Fibroblast of villous mesenchyme (primary cell): ENCODE measurements at regions not wholly inside any gene's neighbourhood (a gene's known extent, or its start where the extent isn't known, plus 50 kb on each side); places are given as distances from the start of the nearest gene placed in this dataset.

Experiments
- DNase-seq: peaks from one replicate; pipeline ENCODE4 v3.0.0-alpha.2; 2010; ENCODE audit warnings: low read depth
- H3K4me3 ChIP-seq: 2 replicates; pipeline ENCODE4 v1.5.1; 2011; ENCODE audit warnings: low read depth, mild to moderate bottlenecking, low read length
- TF ChIP-seq, protein P1 (sequence below): IDR thresholded peaks from 2 replicates; pipeline ENCODE4 v1.5.1; 2012; ENCODE audit warnings: low read depth, mild to moderate bottlenecking, low read length; ENCODE audit not compliant: insufficient read depth

DNA sequence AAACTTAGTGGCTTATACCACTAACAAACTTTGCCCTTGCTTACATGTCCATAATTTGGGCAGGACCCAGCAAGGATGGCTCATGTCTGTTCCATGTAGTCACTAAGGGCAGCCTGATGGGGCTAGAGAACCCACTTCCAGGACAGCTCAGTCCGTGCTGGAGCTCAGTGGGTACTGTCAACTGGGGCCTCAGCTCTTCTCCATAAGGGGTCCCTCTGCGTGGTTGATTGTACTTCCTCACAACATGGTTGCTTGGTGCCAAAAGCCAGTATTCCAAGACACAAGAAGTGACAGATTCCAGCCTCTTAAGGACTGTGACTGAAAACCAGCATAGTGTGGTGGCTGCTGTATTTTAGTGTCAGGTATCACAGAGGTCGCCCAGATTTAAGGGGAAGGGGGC is 675.2 kb downstream of the TBC1D22A start:
- TF ChIP-seq, protein P1, sequence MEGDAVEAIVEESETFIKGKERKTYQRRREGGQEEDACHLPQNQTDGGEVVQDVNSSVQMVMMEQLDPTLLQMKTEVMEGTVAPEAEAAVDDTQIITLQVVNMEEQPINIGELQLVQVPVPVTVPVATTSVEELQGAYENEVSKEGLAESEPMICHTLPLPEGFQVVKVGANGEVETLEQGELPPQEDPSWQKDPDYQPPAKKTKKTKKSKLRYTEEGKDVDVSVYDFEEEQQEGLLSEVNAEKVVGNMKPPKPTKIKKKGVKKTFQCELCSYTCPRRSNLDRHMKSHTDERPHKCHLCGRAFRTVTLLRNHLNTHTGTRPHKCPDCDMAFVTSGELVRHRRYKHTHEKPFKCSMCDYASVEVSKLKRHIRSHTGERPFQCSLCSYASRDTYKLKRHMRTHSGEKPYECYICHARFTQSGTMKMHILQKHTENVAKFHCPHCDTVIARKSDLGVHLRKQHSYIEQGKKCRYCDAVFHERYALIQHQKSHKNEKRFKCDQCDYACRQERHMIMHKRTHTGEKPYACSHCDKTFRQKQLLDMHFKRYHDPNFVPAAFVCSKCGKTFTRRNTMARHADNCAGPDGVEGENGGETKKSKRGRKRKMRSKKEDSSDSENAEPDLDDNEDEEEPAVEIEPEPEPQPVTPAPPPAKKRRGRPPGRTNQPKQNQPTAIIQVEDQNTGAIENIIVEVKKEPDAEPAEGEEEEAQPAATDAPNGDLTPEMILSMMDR: no peak
- H3K4me3 ChIP-seq: no peak overlapping the region

GRCh38 chr22:47437110-47437509 is 674.7 kb downstream of the TBC1D22A start:
- TF ChIP-seq, protein P1: no peak
- H3K4me3 ChIP-seq: no peak overlapping the region
- DNase-seq: no peak

More for the DNA sequence above, 675.2 kb downstream of the TBC1D22A start:
- DNase-seq: no peak

DNA sequence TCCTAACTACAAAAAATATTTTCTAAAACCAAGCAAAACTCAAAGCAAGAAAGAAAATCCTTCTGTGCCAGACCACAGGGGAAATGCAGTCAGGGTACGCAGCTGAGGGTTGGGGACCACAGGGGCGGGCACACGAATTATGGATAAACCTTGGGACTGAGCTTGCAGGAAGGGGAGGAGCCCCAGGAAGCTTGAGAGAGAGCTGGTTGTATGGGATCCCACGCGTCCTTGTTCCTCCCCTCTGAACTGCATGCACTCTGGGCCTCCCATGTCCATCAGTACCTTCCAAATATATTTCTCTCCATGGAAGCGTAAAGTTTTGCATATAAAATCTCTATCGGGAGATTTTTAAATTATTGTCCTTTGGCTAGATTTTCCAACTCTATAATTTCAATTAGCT is 673.4 kb downstream of the TBC1D22A start:
- no peak for DNase-seq
- TF ChIP-seq, protein P1: no peak
- no peak overlapping the region for H3K4me3 ChIP-seq

GRCh38 chr22:47435204-47435487 is 672.7 kb downstream of the TBC1D22A start:
- DNase-seq: no peak
- TF ChIP-seq, protein P1: no peak

GRCh38 chr22:47434336-47435203 is 672.1 kb downstream of the TBC1D22A start:
- DNase-seq: no peak
- TF ChIP-seq, protein P1: no peak
- H3K4me3 ChIP-seq: no peak overlapping the region

More at GRCh38 chr22:47435204-47435487, 672.7 kb downstream of the TBC1D22A start:
- no peak overlapping the region for H3K4me3 ChIP-seq

DNA sequence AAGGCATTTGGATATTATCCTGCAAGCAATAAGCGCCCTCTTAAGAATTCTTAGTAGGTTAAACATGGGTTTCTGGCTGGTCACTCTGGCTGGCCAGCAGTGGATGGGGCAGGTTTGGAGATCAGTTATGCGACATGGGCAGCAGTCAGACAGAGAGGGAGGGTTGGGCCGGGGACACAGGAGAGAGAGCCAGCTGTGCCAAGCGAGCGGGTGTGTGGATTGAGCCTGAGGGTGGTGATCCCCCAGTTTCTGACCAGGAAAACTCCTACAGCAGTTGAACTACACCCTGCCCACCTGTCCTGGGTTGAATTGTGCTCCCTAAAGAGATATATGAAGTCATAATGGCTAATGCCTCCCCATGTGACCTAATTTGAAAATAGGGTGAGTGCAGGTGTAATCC is 671.2 kb downstream of the TBC1D22A start:
- no peak for DNase-seq
- TF ChIP-seq, protein P1: no peak
- H3K4me3 ChIP-seq: no peak overlapping the region

DNA sequence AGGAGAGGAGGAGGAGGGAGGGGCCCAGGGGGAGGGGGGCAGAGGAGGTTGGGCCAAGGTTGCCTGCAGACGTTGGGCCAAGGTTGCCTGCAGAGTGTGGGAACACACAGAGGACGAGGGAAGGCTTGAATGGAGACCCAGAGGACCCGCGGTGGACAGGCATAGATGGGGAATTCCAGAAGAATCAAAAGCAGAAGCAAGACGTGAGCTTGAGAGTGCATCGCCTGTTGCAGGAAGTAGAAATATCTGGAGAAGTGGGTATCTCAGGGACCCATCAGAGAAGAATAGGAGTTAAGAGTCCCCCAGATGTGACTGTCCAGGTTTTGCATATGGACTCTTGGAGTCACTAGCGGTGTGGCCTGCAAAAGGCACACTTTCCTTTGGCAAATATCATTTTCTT is 670.2 kb downstream of the TBC1D22A start:
- no peak for DNase-seq
- H3K4me3 ChIP-seq: no peak overlapping the region
- TF ChIP-seq, protein P1: no peak
